Suppressor macrophage (primary cell): ENCODE measurements at regions not wholly inside any gene's neighbourhood (a gene's known extent, or its start where the extent isn't known, plus 50 kb on each side); places are given as distances from the start of the nearest gene placed in this dataset.

Experiments used
- DNase-seq, 4 experiments: peaks; one replicate each; pipeline ENCODE4 v3.0.0-alpha.2; 2020 to 2022

- DNase-seq, result no peak
Observed at GRCh38 chr10:31709476-31709875, 219.2 kb downstream of the ARHGAP12 start.

- DNase-seq, result peak in 1 of 4 experiments; percentile 36
Observed at GRCh38 chr10:31709028-31709427, 219.6 kb downstream of the ARHGAP12 start.

GRCh38 chr10:31708474-31708873 lies 220.2 kb downstream of the ARHGAP12 start:
- DNase-seq, result no peak

- no peak for DNase-seq
Observed at GRCh38 chr10:31708046-31708445, 220.6 kb downstream of the ARHGAP12 start.

GRCh38 chr10:31707093-31708039 lies 221.3 kb downstream of the ARHGAP12 start:
- peak; percentile 85 to 95 (median 92) for DNase-seq

GRCh38 chr10:31706464-31707092 lies 222.1 kb downstream of the ARHGAP12 start:
- peak in 2 of 4 experiments; percentile 36 to 63 for DNase-seq

GRCh38 chr10:31705136-31705535 lies 223.5 kb downstream of the ARHGAP12 start:
- DNase-seq, result peak in 3 of 4 experiments; percentile 42 to 48 (median 42)

GRCh38 chr10:31704195-31704594 lies 224.4 kb downstream of the ARHGAP12 start:
- no peak for DNase-seq

GRCh38 chr10:31702954-31703353 lies 225.7 kb downstream of the ARHGAP12 start:
- DNase-seq, result no peak

- peak; percentile 70 to 83 (median 77) for DNase-seq
Observed at GRCh38 chr10:31702005-31702404, 226.6 kb downstream of the ARHGAP12 start.

- peak in 3 of 4 experiments; percentile 43 to 45 (median 45) for DNase-seq
Observed at GRCh38 chr10:31701546-31701945, 227.1 kb downstream of the ARHGAP12 start.

- DNase-seq, result peak in 3 of 4 experiments; percentile 42 to 57 (median 43)
Observed at GRCh38 chr10:31700181-31700611, 228.4 kb downstream of the ARHGAP12 start.

- peak in 3 of 4 experiments; percentile 83 to 87 (median 85) for DNase-seq
Observed at GRCh38 chr10:31698181-31698830, 230.3 kb downstream of the ARHGAP12 start.

- DNase-seq, result peak; percentile 92 to 96 (median 94)
Observed at GRCh38 chr10:31697271-31698180, 231.1 kb downstream of the ARHGAP12 start.

- DNase-seq, result no peak
Observed at GRCh38 chr10:31694929-31695837, 233.4 kb downstream of the ARHGAP12 start.

- DNase-seq, result no peak
Observed at GRCh38 chr10:31694126-31694685, 234.4 kb downstream of the ARHGAP12 start.

- DNase-seq, result peak; percentile 62 to 78 (median 75)
Observed at GRCh38 chr10:31693491-31693890, 235.1 kb downstream of the ARHGAP12 start.

GRCh38 chr10:31689233-31689632 lies 239.4 kb downstream of the ARHGAP12 start:
- no peak for DNase-seq

GRCh38 chr10:31687663-31688482 lies 240.8 kb downstream of the ARHGAP12 start:
- DNase-seq, result no peak
